ENCODE measurements at regions not wholly inside any gene's neighbourhood (a gene's known extent, or its start where the extent isn't known, plus 50 kb on each side); places are given as distances from the start of the nearest gene placed in this dataset.

GRCh38 chr12:42886160-42886559, 296.6 kb upstream of the PRICKLE1 start (continued):
- TF ChIP-seq CBFB (IDR thresholded peaks at IDR 0.05; ENCODE audit: low read depth) (no peak), ZBTB33 (IDR thresholded peaks at IDR 0.05) (no peak), POU2F2 (IDR thresholded peaks at IDR 0.05; ENCODE audit: borderline replicate concordance, low read depth, low read length) (no peak), TCF7 (IDR thresholded peaks at IDR 0.05; ENCODE audit: borderline replicate concordance) (no peak), MEF2B (IDR thresholded peaks at IDR 0.05; ENCODE audit: partially characterized antibody, poor library complexity, severe bottlenecking) (no peak), TCF3 (IDR thresholded peaks at IDR 0.05; ENCODE audit: borderline replicate concordance, insufficient read depth, low read depth, low read length) (no peak), CUX1 (IDR thresholded peaks at IDR 0.05; ENCODE audit: insufficient replicate concordance, low read depth, low read length) (no peak)

All from GM12878 (cell line).